HG03342 (cell line): ENCODE measurements at regions not wholly inside any gene's neighbourhood (a gene's known extent, or its start where the extent isn't known, plus 50 kb on each side); places are given as distances from the start of the nearest gene placed in this dataset.
A peak's percentile ranks its signal among the peaks of the same experiment; 100 is the strongest.

ENCODE experiments used
- ATAC-seq: cut with Tn5 transposase; IDR thresholded peaks from one replicate; pipeline ENCODE4 v1.9.1; 2021; ENCODE audit warnings: mild to moderate bottlenecking, moderate library complexity; ENCODE audit not compliant: unreplicated experiment

DNA sequence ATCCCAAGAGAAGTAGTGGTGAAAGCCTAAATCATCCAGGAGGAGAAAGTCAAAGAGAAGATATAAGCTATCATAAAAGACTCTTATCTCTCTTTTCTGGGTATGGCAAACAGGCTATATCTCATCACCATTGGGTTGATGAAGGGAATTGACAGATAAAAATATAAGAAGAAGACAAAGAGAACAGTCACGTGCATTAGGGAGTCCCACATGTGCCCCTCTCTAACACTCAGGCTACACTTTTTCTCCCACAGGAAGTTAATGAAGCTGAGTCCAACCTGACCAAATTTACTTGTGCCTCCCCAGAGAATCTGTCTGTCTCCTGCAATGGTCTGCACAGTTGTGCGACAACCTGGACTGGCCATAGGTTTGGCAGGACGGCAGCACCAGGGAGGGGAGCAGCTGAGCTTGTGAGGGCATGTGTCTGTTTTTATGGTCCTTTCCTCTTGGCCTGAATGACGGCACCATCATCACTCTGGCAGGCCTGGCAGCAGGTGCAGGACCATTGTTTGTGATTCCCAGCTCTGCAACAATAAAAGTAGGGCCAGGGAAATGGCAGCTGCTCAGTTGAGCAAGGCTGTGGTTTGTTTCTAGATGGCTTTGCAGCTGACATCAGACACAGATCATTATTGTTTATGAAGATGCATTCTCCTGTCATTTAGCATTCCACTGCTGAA is 144.5 kb upstream of the MCHR2 start:
- ATAC-seq = no peak

DNA sequence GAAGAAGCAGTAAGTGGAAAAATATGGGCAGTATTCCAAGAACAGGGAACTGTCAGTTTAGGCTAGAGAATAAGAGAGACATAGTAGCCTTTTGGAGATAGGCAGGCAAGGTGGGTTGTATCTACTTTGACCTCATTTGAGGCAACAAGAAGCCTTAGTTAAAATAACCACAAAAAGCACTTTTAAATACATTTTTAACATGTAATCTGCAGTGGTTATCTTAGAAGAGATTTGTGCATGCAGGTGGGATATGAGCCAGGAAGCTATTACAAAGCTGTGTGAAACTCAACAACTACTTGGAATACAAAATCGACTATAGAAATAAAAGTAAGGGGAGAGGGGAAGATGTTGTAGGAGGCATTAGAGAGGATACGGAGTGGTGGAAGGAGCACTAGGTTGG is 143.7 kb upstream of the MCHR2 start:
- no peak for ATAC-seq

DNA sequence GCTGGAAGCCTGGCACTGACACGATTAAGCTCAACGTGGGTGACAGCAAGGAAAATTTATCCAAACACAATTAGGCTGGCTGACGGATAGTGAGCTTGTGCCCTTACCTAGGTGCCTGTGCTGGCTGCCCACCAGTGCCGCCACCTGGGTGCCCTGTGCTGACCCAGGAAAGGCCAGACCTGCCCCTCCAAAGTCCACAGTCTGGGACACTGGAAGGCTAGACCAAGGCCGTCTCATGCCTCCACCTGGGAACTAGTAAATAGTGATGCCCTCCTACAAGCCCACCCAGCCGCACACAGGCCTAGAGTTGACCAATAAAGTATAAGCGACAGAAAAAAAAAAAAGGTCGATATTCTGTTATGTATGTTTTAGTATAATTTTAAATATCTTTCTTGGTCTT is 142.6 kb upstream of the MCHR2 start:
- no peak for ATAC-seq

DNA sequence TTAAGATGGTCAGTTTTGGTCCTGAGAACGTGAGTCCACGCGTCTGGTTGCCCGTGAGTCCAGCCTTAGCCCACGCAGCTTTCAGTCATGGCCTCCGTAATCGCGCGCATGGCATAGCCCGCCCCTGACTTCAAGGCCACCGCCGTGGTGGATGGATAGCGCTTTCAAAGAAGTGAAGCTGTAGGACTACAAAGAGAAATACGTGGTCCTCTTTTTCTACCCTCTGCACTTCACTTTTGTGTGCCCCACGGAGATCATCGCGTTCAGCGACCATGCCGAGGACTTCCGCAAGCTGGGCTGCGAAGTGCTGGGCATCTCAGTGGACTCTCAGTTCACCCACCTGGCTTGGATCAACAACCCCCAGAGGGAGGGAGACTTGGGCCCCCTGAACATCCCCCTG is 142.0 kb upstream of the MCHR2 start:
- ATAC-seq = no peak

DNA sequence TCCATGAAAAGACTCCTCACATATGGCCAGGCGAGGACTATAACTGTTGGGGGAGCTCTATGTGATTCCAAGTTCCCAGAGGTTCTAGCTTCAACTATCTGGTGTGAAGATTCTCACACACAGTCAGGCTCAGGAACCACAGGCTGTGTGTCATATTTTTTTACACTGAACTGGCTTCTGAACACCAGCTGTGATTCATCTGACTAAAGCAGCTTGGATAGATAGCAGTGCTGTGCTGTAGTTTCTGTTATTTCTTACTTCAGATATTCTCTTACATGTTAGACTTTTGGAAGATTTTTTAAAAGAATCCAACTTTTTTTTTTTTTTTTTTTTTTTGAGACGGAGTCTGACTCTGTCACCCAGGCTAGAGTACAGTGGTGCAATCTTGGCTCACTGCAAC is 140.7 kb upstream of the MCHR2 start:
- no peak for ATAC-seq

DNA sequence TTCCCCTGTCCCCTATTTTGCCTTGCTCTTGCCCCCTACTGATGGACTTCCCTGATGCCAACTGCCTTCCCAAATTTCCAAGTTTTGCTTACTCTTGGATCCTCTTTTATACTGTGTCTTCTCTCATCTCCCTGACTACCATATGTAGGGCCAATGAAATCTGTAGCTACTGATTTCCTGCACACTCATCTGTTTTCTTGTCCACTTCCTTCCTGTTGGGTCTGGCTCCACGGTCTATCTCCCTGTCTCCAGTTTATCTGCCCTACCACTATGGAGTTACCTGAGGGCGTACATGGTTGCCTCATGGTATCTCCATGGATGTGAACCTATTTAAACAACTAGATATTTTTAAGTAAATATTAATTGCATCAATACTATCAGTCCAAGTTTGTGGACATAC is 140.3 kb upstream of the MCHR2 start:
- ATAC-seq = no peak

DNA sequence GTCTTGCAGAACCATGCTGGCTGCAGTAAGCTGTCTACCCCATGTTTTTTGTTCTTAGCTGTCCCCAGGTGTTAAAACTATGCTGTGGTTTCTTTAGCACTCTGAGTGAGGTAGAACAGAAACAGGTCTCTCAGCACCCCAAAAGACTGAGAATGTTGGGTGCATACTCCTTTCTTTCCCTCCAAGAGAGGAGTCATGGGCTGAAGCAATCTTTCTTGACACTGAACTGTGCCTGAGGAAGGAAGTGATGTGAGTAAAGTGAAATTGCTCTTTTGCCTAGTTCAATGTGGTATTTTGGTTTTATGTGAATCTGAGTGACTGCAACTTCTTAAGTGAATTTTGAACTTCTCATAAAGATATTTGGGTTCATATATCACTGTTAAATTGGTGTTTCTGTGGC is 138.0 kb upstream of the MCHR2 start:
- no peak for ATAC-seq

DNA sequence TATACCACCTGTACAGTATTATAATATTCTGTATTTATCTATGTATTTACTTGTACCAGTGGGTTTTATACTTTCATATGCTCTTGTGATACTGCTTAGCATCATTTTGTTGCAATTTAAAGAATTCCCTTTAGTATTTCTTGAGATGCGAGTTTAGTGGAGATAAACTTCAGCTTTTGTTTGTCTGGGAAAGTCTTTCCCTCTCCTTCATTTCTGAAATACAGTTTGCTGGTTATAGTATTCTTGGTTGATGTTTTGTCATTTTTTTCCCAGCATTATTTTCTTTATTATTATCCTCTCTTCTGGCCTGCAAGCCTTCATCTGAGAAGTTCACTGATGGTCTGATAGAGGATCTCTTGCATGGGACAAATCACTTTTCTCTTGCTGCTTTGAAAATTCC is 136.6 kb upstream of the MCHR2 start:
- no peak for ATAC-seq

DNA sequence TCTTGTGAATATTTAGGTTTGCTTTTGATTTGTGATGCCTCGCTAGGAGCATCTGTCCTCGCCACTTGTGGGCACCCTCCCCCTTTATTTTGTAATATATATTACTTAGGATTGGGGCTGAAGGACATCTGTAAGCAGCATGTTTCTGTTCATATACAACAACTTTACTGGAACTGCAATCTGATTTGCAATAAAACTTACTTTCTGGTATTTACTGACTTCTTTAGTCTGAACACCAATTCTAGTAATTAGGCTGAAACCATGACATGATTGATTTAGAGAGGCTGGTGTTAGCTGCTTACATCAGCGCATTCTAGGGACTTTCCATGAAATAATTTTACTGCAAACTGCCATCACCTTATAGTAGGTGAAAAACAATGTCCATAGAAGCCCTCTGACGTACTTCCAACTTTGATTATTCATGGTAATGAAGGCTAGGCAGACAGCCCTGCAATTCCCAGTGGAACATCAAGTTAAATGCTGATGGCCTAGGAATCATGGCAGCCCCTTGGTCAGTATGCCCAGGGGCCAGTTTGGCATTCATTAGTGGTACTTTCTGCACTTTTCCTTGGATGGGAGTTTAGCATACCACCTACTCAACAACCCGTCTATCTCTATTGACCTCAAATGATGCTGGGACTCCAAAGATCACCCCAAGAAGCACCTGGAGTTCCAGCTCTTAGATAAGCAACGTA is 132.9 kb upstream of the MCHR2 start:
- no peak for ATAC-seq

DNA sequence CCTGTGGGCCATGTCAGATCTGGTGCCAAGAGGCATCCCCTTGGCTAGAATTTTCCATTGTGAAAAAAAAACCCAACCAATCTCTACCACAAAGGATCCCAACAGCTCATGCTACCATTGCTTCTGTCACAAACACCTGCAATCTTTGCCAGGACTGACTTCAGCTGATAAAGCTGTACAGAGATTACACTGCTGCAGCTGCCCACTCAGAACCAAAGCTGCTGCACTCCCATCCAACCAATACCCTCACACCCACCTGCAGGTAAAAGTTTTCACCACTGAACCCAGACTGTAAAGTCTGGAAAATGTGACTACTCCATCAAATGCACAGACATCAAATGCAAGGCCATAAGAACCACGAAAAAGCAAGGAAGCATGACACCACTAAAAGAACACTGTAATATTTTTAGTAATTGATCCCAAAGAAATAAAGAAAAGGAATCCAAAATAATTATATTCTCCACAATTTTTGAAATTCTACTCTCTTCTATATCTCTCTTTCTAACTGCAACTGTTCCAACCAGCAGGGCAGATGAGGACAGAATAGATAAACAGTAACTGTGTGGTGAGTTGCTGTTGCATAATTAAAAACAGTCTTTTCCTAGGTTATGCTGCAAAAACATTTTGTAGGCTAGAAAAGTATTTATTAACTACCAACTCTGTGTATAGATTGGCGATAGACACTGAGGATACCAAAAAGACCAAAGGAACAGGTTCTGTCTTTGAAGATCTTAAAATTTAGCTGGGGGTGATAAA is 128.0 kb upstream of the MCHR2 start:
- ATAC-seq = no peak

DNA sequence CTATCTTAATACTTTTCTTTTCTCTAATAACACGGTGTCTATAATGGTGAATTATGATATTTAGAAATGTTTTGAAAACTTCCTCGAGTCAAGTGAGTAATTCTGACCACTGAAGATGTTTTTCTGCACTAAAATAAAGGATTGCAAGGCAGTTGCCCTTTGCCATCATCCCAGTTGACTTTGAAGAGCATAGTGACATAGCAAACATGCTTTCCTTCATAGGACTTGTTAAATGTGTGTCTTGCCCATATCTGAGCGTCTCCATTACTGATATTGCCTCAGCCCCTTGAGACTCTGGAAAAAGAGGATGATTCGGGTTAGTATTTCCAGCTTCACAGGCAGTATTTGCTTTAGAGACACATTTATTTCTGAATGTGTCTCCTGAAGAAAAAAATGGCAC is 125.2 kb upstream of the MCHR2 start:
- no peak for ATAC-seq

DNA sequence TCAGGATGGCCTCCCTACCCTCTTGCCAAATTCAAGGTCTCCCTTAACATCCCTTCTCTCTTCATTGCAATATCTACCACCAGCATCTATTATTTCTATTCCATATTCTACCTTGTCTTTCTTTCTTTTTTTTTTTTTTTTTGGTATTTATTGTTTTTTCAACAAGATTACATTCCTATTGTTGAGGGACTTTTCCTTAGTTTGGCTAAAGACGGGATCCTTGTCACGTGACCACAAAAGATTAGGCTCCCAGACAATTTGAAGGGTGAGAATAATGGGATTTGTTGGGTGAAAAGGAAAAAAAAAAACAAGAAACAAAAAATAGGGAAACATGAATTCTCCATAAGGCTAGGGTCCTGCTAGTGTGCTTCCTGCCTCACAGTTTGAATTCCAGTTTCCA is 124.3 kb upstream of the MCHR2 start:
- ATAC-seq = no peak

DNA sequence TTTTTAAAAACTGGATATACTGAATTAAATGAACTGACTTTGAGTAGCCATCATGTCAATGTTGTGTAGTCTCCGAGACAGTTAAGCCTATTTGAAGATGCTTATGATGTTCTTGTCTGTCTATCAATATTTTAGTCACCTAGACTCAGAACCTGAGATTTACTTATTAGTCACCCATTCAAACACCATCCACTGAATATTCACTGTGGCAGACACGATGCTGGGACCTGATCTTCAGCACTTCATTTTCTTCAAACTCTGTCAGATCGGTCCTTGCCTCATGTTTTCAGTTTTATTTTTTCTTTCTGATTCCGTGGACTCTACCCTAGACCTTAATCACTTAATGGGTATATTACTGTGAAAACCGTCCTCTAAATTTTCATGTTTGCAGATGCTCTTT is 123.7 kb upstream of the MCHR2 start:
- no peak for ATAC-seq

DNA sequence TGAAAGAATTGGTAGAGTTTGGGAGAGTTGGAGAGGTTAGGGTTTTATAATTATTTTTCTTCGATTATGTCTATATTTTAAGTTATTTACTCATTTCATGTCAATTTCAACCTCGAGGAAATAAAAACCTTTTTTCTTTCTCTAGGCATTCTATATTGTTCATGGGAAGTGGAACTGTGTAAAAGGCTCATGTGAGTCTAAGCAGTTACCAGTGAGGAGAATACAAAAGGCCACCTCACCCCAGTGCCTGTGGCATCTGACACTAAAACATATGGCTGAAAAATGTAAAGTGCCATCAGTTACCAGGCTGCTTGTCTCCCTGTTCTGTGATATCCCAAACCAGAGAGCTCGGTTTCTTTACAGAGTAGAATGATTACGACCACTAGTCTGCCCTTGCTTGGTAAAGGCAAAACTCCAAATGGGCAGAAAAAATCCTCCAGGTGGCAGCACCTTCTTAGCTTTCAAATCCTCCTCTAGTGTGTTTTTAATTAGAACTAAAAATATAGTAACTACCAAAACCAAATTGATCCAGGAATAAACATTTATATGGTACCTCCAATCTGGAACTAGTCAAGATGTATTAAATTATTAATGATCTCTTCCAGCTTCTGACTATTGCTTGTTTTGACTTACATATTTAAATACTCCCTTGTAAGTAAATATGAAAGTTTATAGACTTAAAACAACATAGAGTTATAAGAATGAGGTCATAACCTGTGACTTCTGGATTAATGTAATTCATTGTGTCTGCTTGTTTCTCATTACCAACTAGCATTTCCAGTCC is 122.6 kb upstream of the MCHR2 start:
- peak; percentile 75 for ATAC-seq

DNA sequence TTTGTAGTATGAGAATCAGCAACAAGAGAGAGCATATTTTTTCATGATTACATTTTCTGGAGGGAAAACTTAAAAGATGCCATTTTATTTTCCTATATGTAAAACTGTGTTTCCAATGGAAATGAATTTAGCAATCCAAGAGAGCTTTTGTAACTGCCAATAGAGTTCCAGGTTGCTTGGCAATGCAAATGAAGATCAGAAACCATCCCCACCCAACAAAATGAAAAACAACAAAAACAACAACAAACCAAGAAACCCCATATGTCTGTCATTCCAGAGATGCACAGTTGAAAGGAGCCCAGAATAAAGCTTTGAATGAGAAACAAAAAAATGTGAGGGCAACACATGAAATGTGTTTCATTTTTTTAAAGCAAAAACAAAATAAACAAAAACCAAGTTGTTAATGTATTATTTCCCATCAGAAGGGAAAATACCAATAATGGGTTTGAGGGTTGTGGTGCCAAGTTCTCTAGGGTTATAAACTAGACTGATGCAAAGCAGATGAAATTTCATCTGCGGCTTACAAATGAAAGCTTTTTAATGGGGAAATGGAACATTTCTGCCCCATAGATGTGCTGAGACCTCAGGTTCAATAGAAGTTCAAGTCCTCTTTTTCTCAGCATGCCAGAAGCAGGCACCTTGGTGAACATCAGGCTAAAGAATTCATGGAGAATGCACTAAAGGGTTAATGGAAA is 121.5 kb upstream of the MCHR2 start:
- ATAC-seq = no peak

DNA sequence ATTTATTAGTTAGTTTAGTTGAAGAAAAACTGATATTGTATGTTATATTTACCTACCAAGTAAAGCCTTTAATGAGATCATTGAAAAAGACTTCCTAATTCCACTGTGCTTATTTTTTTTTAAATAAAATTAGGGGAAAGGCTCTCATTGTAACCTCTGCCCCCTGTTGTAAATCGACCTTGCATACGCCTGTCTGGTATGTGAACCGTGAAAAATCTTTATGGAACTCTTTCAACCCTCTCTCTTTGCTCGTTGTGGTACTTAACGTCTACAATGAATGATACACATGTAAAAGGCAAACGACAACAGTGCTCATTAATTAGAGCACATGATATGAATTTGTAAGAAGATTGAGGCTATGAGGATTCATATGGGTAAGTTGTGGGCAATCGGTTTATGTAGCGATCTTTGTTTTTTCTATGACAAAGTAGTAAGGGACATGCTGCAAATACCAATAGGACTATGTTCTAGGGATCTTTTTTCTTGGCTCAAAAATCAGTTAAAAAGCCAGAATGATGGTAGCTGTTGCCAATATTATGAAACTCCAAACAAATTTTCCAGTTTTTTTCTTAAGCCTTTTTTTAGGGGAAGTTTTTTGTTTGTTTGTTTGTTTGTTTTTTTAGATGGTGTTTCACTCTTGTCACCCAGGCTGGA is 119.0 kb upstream of the MCHR2 start:
- no peak for ATAC-seq

DNA sequence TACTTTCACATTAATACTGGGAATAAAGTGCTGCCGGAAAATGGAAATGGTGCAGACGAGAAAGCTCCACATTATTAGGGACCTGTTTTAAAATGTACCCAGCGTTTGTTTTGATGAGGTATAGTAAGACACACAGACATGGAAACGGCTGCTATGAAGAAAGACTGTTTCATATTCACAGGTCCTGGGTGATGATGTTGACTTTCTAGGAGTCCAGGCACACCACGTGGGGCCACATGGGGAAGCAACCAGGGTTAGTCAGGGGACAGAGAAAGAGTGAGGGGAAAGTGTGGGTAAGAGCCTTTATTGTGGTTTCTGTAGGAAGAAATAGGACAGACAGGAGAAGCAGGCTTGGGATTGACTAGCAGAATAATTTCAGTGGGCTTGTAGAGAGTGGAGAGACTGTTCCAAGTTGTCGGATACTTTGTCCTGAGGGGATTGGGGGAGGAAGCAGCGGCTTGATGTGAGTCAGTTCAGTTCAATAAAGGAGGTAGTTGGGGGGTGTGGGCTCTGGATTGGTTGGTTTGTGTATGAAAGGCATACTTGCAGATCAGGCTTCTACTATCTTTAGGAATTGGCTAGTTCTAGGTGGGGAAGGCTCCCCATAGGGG is 112.0 kb upstream of the MCHR2 start:
- no peak for ATAC-seq

DNA sequence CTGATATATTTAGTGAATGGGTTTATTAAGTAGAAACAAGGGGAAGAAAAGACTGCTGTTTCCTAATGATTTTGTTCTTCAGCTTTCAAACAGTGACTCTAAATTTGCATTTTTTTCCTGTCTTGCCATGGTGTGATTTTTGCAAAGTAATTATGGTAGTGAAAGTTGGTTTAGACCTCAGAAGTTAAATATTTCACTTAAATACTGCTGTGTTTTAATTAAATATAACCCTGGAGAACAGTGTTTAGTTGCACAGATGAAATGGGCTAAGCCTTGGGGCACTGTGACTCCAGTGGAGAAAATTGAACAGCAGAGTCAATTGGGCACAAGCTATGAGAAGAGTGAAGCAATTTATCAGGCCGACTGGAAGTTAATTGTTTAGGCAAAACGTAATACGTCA is 111.1 kb upstream of the MCHR2 start:
- ATAC-seq = no peak

DNA sequence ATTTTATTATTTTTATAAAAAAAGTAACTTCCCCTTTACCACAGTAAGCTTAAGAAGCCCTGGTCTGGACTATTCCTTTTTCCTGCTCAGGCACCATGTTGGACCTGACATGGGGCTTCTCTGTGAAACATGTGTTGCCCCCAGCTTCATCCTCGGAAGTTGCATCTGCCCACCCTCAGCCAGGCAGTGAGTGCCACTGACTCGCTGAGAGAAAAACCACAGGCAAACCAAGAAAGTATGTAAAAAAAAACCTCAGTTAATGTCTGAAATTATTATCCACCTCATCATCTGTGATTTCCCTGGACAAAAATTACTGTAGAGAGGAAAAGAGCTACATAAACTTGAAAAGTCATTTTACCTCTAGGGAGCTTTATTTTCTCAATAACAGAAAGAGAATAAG is 109.9 kb upstream of the MCHR2 start:
- no peak for ATAC-seq

DNA sequence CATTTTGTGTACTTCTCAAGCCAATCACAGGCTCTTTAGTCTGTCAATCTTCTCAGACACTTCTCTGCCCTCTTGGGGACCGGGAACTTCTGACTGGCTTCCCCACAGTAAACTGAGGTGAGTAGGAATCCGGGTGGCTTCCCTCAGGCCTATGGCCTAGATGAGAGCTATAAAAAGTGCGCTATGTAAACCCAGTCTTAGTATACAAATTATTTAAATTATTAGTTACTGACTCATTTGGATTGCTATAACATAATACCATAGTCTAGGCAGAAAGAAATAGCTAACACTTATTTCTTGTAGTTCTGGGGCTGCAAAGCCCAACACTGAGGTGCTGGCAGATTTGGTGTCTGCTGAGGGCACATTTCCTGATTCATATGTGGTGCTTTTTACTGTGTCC is 109.2 kb upstream of the MCHR2 start:
- no peak for ATAC-seq
